Activated CD4-positive, alpha-beta T cell treated with anti-CD3 and anti-CD28 coated beads, Interleukin-2, amount 50 U/mL, for 16 hours (primary cell): ENCODE measurements at regions not wholly inside any gene's neighbourhood (a gene's known extent, or its start where the extent isn't known, plus 50 kb on each side); places are given as distances from the start of the nearest gene placed in this dataset.
"Not testable (repeated sequence)": the region's sequence is repeated elsewhere in the genome, so short reads cannot be mapped to it uniquely, and the experiment has no call there.

Source experiments
- DNase-seq: peaks from one replicate; pipeline ENCODE4 v3.0.0-alpha.2; 2020

- DNase-seq = no peak
Measured at GRCh38 chr6:6923605-6924004, 184.2 kb upstream of the RREB1 start.

DNA sequence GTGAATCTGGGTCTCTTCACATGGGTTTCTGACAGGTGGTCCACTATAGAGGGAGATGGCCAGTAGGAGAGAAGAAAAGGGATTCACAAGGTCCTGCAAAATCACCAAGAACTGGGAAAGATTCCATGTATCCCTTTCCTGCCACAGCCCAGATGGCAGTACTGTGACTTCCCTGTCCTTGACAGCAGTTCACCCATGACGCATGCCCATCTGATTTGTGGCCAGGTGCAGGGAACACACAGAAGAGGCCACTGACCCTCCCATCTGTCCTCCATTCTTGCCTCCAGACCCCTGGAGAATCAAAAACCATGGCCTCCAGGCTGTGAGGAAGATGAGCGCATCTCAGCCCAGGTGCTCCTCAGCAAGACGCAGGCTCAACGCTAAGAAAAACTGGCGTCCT lies 183.1 kb upstream of the RREB1 start:
- DNase-seq = no peak

DNA sequence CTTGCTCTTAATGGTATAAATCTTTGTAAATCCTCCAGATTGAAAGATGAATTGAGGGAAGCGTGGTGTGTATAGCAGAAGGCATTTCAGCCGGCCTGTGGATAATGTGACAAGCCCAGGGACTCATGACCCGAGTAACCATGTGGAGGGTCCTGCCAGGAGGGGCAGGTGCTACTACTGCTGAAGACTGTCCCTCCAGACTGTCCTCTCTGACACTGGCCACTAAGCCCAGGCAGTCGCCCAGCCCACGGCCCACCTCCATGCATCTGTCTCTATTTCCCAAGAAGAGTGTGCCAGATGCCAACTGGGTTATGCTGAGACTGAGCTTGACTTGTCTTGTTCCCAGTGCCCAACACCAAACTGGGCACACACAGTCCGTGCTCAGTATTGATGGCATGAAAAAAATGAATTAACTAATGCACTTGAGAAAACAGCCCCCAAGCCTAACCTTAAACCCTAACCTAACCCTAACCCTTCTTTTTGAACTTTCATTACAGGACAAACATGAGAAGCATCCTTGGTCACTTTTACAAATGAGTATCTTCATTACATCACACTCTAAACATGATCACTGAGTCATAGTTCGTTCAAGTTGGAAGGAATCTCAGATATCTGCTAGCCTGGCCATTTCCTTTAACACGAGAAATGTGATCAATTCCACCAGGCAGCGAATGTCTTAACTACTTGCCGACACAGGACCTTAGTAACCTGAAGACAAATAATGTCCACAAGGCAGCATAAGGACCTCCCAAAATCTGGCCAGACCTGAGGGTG lies 182.2 kb upstream of the RREB1 start:
- no peak for DNase-seq

DNA sequence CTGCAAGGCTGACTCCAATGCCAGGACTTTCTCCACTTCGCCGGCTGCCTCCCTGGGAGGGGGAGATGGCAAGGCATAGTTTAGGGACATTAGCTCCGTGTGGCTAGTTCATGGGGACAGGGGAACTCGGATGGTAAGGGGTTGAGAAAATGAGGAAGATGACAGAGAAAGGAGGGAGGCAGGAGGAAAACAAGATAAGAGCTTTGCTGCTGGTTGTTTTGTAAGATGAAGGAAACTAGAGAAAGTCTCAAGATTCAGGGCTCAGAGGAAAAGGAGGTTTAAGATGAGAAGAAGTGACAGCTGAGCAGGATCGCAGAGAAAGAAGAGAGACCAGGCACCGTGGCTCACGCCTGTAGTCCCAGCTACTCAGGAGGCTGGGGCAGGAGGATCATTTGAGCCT lies 180.9 kb upstream of the RREB1 start:
- no peak for DNase-seq

DNA sequence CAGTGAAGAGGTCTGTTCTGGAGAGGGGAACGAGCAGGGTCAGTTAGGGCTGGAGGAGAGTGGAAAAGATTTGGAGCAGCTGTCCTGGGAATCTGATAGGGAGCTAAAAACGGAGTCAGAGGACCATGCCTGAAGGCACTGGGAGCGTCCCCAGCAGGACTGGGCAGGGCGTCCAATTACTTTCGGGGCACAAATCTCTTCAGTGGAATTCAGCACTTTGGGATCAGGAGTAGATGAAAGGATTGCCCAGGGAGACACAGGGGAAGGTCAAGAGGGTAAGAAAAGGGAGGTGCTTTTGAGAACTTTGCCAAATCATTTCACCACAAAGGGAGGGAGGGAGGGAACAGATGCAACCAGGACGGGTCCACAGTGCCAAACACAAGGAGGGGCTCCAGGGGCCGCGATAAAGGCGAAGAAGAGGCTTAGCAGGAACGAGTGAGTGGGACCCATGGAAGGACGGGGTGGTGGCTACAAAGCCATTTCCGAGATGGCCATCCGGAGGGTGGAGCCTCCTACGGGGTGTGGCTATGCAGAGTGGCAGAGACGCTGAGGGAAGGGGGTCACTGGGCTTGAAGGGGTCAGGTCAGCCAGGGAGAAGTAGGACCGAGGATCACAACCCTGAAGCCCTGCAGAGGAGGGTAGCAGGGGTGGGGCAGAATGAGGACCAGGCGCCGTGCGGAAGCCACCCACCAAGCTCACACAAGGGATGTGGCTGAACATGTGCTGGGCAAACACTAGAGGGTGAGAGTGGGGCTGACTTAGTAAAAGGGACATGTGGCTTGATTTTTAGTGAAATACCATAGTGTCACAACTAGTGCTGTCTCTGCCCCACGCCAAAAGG lies 180.0 kb upstream of the RREB1 start:
- DNase-seq = no peak

DNA sequence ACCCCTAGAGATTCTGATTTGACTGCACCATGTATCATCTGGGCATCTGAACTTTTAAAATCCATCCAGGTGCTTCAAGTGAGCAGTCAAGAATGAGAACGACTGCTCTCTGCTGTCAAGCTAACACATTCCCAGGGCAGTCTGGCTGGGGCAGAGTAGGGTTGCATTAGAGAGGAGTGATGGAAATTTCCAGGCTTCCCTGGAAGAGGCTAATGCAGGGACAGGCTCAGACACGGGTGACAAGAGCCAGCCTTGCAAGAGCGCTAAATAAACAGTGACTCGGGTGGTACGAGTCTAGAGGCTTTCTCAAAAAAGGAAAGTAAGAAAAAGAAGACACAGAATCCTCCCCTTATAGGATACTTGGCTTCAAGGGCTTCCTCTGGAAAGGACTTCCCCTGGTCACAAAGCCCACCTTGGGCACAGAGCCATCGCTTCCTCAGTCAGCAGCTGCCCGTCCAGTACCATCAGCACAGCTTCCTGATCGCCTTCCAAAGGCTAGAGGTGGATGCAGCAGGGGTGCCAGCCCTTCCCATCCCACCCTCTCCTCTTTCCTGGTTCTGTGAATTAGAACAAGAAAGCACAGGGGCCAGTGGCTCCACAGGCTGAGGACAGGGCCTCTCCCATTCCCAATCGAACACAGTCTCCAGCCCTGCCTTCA lies 177.4 kb upstream of the RREB1 start:
- DNase-seq = no peak

- DNase-seq = no peak
Measured at GRCh38 chr6:6931071-6932025, 176.4 kb upstream of the RREB1 start.

GRCh38 chr6:6932341-6932740 lies 175.4 kb upstream of the RREB1 start:
- DNase-seq = no peak

DNA sequence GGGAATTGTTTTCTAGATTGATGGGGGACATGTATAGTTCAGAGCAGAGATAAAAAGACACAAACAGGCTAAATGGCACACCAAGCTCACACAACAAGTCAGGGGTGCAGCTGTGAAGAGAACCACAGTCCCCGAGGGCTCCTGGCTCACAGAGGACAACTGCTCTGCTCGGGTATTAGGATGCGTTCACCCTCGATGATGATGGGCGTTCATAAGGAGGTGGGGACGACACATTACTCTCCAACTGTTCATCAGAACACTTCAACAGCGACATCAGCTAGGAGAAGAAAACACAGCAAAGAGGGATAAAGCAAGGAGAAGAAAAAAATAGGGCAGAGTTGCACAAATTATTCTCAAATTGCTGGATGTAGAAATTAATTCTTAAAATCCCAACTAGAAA lies 174.8 kb upstream of the RREB1 start:
- DNase-seq = no peak

GRCh38 chr6:6940031-6941025 lies 167.4 kb upstream of the RREB1 start:
- DNase-seq = no peak

DNA sequence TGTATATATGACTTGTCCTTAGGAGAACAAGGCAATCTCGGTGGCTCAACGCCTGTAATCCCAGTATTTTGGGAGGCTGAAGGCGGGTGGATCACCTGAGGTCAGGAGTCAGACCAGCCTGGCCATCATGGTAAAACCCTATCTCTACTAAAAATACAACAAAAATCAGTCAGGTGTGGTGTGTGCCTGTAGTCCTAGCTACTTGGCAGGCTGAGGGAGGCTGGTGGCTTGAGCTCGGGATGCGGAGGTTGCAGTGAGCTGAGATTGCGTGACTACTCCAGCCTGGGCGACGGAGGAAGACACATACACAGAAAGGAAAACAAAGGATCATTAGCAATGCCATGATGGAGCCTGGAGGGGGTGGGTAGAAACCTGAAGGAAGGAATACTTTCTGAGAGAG lies 166.6 kb upstream of the RREB1 start:
- DNase-seq = no peak

DNA sequence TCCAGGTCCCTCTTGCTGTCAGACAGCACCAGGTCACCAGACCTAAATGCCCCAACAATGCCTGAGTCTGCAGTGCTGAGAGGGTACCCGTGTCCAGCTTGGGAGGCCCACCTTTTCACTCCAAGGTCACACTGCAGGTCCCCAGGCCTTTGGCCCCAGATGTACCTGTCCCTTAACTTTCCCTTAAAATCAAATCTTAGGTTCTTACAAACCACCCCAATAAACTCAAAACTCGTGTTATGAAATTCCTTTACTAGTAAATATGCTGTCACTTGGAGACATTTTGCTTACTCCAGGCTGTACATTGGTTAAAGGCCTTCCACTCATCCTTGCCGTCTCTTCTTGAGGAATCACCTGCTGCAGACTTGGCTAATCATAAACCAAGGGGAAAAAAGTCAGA lies 165.7 kb upstream of the RREB1 start:
- no peak for DNase-seq

DNA sequence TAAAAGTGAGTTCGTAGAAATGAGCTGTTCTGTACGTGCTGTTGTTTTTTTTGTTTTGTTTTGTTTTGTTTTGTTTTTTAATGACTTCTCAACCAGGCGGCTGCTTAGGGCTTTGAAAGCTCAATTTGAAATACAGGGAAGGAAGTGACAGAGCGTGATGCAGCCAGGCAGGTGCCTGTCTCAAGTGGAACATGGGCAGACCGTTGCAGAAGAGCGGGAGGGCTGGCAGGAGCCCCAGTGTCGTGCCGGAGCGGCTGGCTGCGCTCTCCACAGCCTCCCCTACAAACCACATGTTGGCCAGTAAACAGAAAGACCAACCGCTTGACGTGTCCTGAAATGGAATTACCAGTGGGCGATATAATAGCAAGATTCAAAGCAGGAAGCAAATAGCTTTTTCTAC lies 164.9 kb upstream of the RREB1 start:
- peak; percentile 1 for DNase-seq

DNA sequence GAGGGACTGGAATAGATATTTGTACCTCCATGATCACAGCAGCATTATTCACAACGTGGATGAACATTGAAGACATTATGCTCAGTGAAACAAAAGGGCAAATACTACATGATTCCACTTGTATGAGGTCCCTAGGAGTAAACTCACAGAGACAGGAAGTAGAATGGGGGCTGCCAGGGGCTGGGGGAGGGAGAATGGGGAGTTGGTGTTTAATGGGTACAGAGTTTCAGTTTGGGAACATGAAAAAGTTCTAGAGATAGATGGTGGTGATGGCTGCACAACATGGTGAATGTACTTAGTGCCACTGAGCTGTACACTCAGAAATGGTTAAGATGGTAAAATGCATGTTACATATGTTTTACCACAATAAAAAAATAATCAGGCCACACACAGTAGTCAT lies 164.3 kb upstream of the RREB1 start:
- no peak for DNase-seq

- DNase-seq = no peak
Measured at GRCh38 chr6:6946206-6947155, 161.3 kb upstream of the RREB1 start.

GRCh38 chr6:6950373-6951145 lies 157.2 kb upstream of the RREB1 start:
- DNase-seq = no peak

DNA sequence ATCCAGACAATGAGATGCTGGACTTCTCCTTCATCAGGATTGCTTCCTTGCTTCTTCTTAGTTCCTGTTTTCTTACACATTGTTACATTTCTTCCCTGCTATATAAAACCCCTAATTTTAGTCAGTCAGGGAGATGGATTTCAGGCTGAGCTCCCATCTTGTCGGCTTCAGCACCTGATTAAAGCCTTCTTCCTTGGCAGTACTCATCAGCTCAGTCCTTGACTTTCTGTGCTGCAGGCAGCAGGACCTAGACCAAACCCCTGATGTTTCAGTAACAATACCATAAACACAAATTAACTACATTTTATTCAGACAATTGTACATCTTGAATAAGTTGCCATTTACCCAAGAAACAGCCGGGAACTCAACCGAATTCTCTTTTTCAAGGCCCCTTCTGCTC lies 156.4 kb upstream of the RREB1 start:
- no peak for DNase-seq

GRCh38 chr6:6952484-6952883 lies 155.3 kb upstream of the RREB1 start:
- no peak for DNase-seq

GRCh38 chr6:6952927-6953326 lies 154.8 kb upstream of the RREB1 start:
- DNase-seq = not testable (repeated sequence)
